Mesendoderm (in vitro differentiated cells): ENCODE measurements at regions not wholly inside any gene's neighbourhood (a gene's known extent, or its start where the extent isn't known, plus 50 kb on each side); places are given as distances from the start of the nearest gene placed in this dataset.

Source experiments
- DNase-seq: peaks from one replicate; pipeline ENCODE4 v3.0.0; 2013
- H2AK5ac ChIP-seq: 2 replicates; pipeline ENCODE4 v1.6.1; 2013; ENCODE audit warnings: low read length, inconsistent platforms
- H2BK120ac ChIP-seq: 2 replicates; pipeline ENCODE4 v1.6.1; 2013; ENCODE audit warnings: low read depth, mild to moderate bottlenecking, low read length, moderate library complexity, mixed read lengths
- H2BK15ac ChIP-seq: replicated peaks from 2 replicates; pipeline ENCODE4 v1.6.1; 2013; ENCODE audit warnings: low read depth, mild to moderate bottlenecking, moderate library complexity
- H2BK5ac ChIP-seq: 2 replicates; pipeline ENCODE4 v1.6.1; 2013; ENCODE audit warnings: low read length, inconsistent platforms
- H3K18ac ChIP-seq: 2 replicates; pipeline ENCODE4 v1.6.1; 2013; ENCODE audit warnings: mild to moderate bottlenecking, low read length, mixed read lengths
- H3K23ac ChIP-seq: one replicate; pipeline ENCODE4 v1.6.1; 2013; ENCODE audit warnings: low read length
- H3K27ac ChIP-seq: 2 replicates; pipeline ENCODE4 v1.5.1; 2013; ENCODE audit warnings: low read depth, mild to moderate bottlenecking, inconsistent platforms, low read length, moderate library complexity
- H3K27me3 ChIP-seq: 2 replicates; pipeline ENCODE4 v1.6.1; 2013; ENCODE audit warnings: low read length, control low read depth, mild to moderate bottlenecking, inconsistent platforms; ENCODE audit not compliant: insufficient read depth, poor library complexity
- H3K36me3 ChIP-seq: 2 replicates; pipeline ENCODE4 v1.6.1; 2013; ENCODE audit warnings: low read length, inconsistent platforms; ENCODE audit not compliant: control insufficient read depth, insufficient read depth
- H3K4ac ChIP-seq: one replicate; pipeline ENCODE4 v1.6.1; 2013; ENCODE audit warnings: low read depth, mild to moderate bottlenecking, low read length, moderate library complexity
- H3K4me1 ChIP-seq: 2 replicates; pipeline ENCODE4 v1.6.1; 2013; ENCODE audit warnings: low read depth, low read length, inconsistent platforms; ENCODE audit not compliant: control insufficient read depth
- H3K4me2 ChIP-seq: 2 replicates; pipeline ENCODE4 v1.6.1; 2013; ENCODE audit warnings: low read length
- H3K4me3 ChIP-seq: 2 replicates; pipeline ENCODE4 v1.5.1; 2013; ENCODE audit warnings: mild to moderate bottlenecking, low read length
- H3K56ac ChIP-seq: one replicate; pipeline ENCODE4 v1.6.1; 2013; ENCODE audit warnings: low read length
- H3K79me1 ChIP-seq: 2 replicates; pipeline ENCODE4 v1.6.1; 2013; ENCODE audit warnings: low read length, inconsistent platforms
- H3K79me2 ChIP-seq: 2 replicates; pipeline ENCODE4 v1.6.1; 2013; ENCODE audit warnings: mild to moderate bottlenecking, low read length; ENCODE audit not compliant: control insufficient read depth, insufficient read depth
- H3K9ac ChIP-seq: 2 replicates; pipeline ENCODE4 v1.6.1; 2013; ENCODE audit warnings: low read length, inconsistent platforms
- H4K5ac ChIP-seq: one replicate; pipeline ENCODE4 v1.6.1; 2013; ENCODE audit warnings: low read length
- H4K8ac ChIP-seq: one replicate; pipeline ENCODE4 v1.6.1; 2013; ENCODE audit warnings: low read depth, mild to moderate bottlenecking, control low read depth, low read length, moderate library complexity
- WGBS: extraction: QIAGEN DNeasy Blood & Tissue Kit; methylation state at CpG from one replicate; pipeline ENCODE4 v1.1.7; 2013; ENCODE audit warnings: low lambda C conversion rate, missing lambda C conversion rate; ENCODE audit not compliant: insufficient coverage; ENCODE audit errors: extremely low coverage; 5-methylcytosine and 5-hydroxymethylcytosine counted together

DNA sequence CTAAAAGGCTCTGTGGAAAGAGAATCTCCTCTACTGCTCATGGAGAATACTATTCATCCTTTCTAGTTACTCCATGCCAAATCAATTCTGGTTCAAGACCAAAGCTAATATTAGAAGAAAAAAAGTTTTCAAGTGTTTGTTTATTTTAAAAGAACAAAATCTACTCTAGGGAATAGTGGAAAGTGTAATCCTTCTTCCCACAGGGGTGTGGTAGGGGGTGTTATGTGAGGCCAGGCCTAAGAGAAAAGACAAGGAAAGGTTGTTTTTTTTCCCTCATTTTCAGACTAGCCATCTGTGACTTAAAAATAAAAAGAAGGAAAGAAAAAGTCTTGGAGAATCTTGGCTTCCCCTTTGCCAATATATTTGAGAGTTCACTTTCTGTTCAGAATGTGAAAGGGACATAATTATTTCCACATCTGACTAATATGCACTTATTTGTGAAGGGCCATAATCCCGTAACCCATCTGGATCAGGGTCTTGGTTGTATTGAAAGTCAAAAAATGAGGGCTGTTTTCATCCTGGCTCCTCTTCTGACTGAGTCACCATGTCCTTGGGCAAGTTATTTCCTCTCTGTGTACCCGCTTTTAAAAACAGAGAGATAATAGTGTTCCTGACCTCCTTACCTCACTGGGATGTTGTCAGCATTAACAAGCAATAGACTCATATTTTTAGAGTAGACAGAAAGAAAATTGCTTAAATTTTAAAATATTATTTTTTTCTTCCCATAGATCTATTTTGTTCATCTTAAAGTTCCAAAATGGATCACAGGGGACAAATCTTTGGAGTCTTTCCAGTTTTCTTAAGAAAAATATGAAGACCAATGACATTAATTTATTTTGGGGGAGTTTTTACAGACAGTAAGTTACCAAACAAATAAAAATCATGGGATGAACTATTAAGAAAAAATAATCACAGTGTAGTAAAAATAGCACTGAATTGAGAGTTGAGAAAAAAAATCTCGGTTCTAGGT is 233.7 kb downstream of the IBTK start:
- no peak overlapping the region for H2BK120ac ChIP-seq
- H3K4me1 ChIP-seq, result no peaks in the 10 kb centered on the region
- no peaks in the 10 kb centered on the region for H3K79me1 ChIP-seq
- H3K4me2 ChIP-seq, result no peak overlapping the region
- H3K18ac ChIP-seq, result no peak overlapping the region
- no peak for DNase-seq
- no peaks in the 10 kb centered on the region for H3K79me2 ChIP-seq
- H3K36me3 ChIP-seq, result no peaks in the 10 kb centered on the region
- no peak overlapping the region for H2BK5ac ChIP-seq
- H3K23ac ChIP-seq, result no peak overlapping the region
- H3K27ac ChIP-seq, result no peak overlapping the region
- no peak overlapping the region for H2AK5ac ChIP-seq
- H4K8ac ChIP-seq, result no peak overlapping the region
- no peak overlapping the region for H2BK15ac ChIP-seq
- no peak overlapping the region for H3K4ac ChIP-seq
- H3K56ac ChIP-seq, result no peak overlapping the region
- no peak overlapping the region for H3K4me3 ChIP-seq
- H4K5ac ChIP-seq, result no peak overlapping the region
- no CpG with 5 or more reads among the region's 3 CpGs for WGBS
- no peaks in the 10 kb centered on the region for H3K27me3 ChIP-seq
- no peak overlapping the region for H3K9ac ChIP-seq

GRCh38 chr6:82006027-82006738 is 241.4 kb downstream of the IBTK start:
- Histone ChIP-seq H4K8ac (no peak overlapping the region), H3K4me1 (no peaks in the 10 kb centered on the region), H3K4me3 (no peak overlapping the region), H3K79me1 (no peaks in the 10 kb centered on the region), H3K4ac (no peak overlapping the region), H2BK5ac (no peak overlapping the region), H3K18ac (no peak overlapping the region), H3K56ac (no peak overlapping the region), H3K9ac (no peak overlapping the region), H3K27ac (no peak overlapping the region), H2AK5ac (no peak overlapping the region), H2BK120ac (no peak overlapping the region), H2BK15ac (no peak overlapping the region), H3K23ac (no peak overlapping the region), H3K79me2 (no peaks in the 10 kb centered on the region), H4K5ac (no peak overlapping the region), H3K27me3 (no peaks in the 10 kb centered on the region), H3K4me2 (no peak overlapping the region), H3K36me3 (no peaks in the 10 kb centered on the region)
- WGBS, result no CpG with 5 or more reads among the region's 5 CpGs
- peak; percentile 49 for DNase-seq

DNA sequence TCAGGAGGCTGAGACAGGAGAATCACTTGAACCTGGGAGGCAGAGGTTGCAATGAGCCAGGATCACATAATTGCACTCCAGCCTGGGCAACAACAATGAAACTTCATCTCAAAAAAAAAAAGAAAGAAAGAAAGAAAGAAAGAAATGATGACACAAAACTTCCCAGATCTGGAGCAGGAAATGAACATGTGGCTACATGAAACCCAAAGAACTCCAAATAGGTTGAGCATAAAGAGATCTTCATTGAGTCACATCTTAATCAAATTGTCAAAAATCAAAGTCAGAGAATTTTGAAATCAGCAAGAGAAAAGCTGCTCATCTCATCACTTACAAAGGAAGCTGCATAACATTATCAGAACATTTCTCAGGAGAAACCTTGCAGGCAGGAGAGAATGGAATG is 247.0 kb downstream of the IBTK start:
- H2BK5ac ChIP-seq, result no peak overlapping the region
- H3K4me1 ChIP-seq, result no peaks in the 10 kb centered on the region
- no peak overlapping the region for H3K27ac ChIP-seq
- no peaks in the 10 kb centered on the region for H3K27me3 ChIP-seq
- no peaks in the 10 kb centered on the region for H3K36me3 ChIP-seq
- no peak overlapping the region for H3K9ac ChIP-seq
- no peak overlapping the region for H3K4ac ChIP-seq
- no peak overlapping the region for H3K23ac ChIP-seq
- no peak overlapping the region for H2BK120ac ChIP-seq
- H2BK15ac ChIP-seq, result no peak overlapping the region
- H4K5ac ChIP-seq, result no peak overlapping the region
- no peak overlapping the region for H4K8ac ChIP-seq
- no peak overlapping the region for H3K4me3 ChIP-seq
- H3K4me2 ChIP-seq, result no peak overlapping the region
- no peak overlapping the region for H2AK5ac ChIP-seq
- no peaks in the 10 kb centered on the region for H3K79me2 ChIP-seq
- no peak overlapping the region for H3K18ac ChIP-seq
- H3K56ac ChIP-seq, result no peak overlapping the region
- DNase-seq, result no peak
- H3K79me1 ChIP-seq, result no peaks in the 10 kb centered on the region

GRCh38 chr6:81999826-82000225 is 247.3 kb upstream of the TENT5A start:
- H3K79me1 ChIP-seq, result no peaks in the 10 kb centered on the region
- H3K27ac ChIP-seq, result no peak overlapping the region
- no peaks in the 10 kb centered on the region for H3K79me2 ChIP-seq
- no peak overlapping the region for H2BK5ac ChIP-seq
- no peak overlapping the region for H2BK15ac ChIP-seq
- no peak overlapping the region for H3K56ac ChIP-seq
- no peak overlapping the region for H3K4me2 ChIP-seq
- no peak overlapping the region for H3K9ac ChIP-seq
- no CpG with 5 or more reads among the region's 1 CpG for WGBS
- no peak overlapping the region for H4K5ac ChIP-seq
- H3K4me3 ChIP-seq, result no peak overlapping the region
- no peak overlapping the region for H3K18ac ChIP-seq
- H4K8ac ChIP-seq, result no peak overlapping the region
- no peaks in the 10 kb centered on the region for H3K4me1 ChIP-seq
- no peaks in the 10 kb centered on the region for H3K27me3 ChIP-seq
- H3K23ac ChIP-seq, result no peak overlapping the region
- H3K36me3 ChIP-seq, result no peaks in the 10 kb centered on the region
- H3K4ac ChIP-seq, result no peak overlapping the region
- H2BK120ac ChIP-seq, result no peak overlapping the region
- no peak for DNase-seq
- no peak overlapping the region for H2AK5ac ChIP-seq

GRCh38 chr6:81999270-81999669 is 246.8 kb upstream of the TENT5A start:
- no peak overlapping the region for H2BK15ac ChIP-seq
- WGBS, result no CpG with 5 or more reads among the region's 2 CpGs
- no peaks in the 10 kb centered on the region for H3K4me1 ChIP-seq
- H2BK120ac ChIP-seq, result no peak overlapping the region
- H3K4ac ChIP-seq, result no peak overlapping the region
- no peak overlapping the region for H3K4me3 ChIP-seq
- H3K4me2 ChIP-seq, result no peak overlapping the region
- H2AK5ac ChIP-seq, result no peak overlapping the region
- H4K5ac ChIP-seq, result no peak overlapping the region
- no peaks in the 10 kb centered on the region for H3K27me3 ChIP-seq
- DNase-seq, result no peak
- no peak overlapping the region for H3K27ac ChIP-seq
- H3K18ac ChIP-seq, result no peak overlapping the region
- no peaks in the 10 kb centered on the region for H3K79me2 ChIP-seq
- H3K79me1 ChIP-seq, result no peaks in the 10 kb centered on the region
- H4K8ac ChIP-seq, result no peak overlapping the region
- no peak overlapping the region for H3K23ac ChIP-seq
- H3K9ac ChIP-seq, result no peak overlapping the region
- H2BK5ac ChIP-seq, result no peak overlapping the region
- H3K36me3 ChIP-seq, result no peaks in the 10 kb centered on the region
- H3K56ac ChIP-seq, result no peak overlapping the region
